ENCODE measurements at regions not wholly inside any gene's neighbourhood (a gene's known extent, or its start where the extent isn't known, plus 50 kb on each side); places are given as distances from the start of the nearest gene placed in this dataset.

DNA sequence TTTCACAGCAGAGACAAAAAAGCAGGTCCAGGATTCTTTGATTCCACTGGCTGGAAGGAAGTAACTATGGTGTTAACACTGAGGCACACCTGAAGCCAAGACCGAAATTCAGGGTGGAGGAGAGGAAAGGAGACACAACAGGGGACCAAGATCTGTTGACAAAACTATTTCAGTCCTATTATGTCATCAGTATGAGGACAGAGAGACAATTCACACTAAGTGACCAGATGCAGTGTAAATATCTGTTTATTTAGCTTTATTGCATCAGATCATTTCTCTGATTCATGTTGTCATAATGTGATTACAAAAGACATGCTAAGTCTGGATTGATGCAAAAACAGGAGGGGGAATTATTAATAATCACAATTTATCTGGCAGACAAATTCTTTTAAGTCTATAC, 118.8 kb downstream of the SIPA1L2 start:
- H2AFZ ChIP-seq (ENCODE audit: low read length) = no peak overlapping the region
- no peak overlapping the region for H3K27ac ChIP-seq (ENCODE audit: insufficient read length, low read depth, low read length)
- no peaks in the 10 kb centered on the region for H3K79me1 ChIP-seq (ENCODE audit: insufficient read depth, low read depth, low read length, poor library complexity, severe bottlenecking)
- H3K27me3 Mint-ChIP-seq (ENCODE audit: low read depth) = no peaks in the 10 kb centered on the region
- H2BK120ac ChIP-seq (ENCODE audit: low read depth, low read length, poor library complexity, severe bottlenecking) = no peak overlapping the region
- H3K79me2 ChIP-seq (ENCODE audit: insufficient read depth, low read length) = no peaks in the 10 kb centered on the region
- no peak overlapping the region for H4K8ac ChIP-seq (replicated peaks; ENCODE audit: insufficient read length, low read depth, low read length)
- no peak for TF ChIP-seq CTCF (conservative IDR thresholded peaks at IDR 0.05)
- no peak overlapping the region for H3K23ac ChIP-seq (ENCODE audit: insufficient read length, low read depth, low read length)
- H2BK12ac ChIP-seq (ENCODE audit: insufficient read length, low read depth, low read length) = no peak overlapping the region
- no peak overlapping the region for H3K9ac ChIP-seq (ENCODE audit: extremely low read depth, insufficient read length, low read length)
- no peaks in the 10 kb centered on the region for H3K23me2 ChIP-seq (ENCODE audit: insufficient read length, low read depth, low read length, poor library complexity, severe bottlenecking)
- H3K9me3 ChIP-seq (ENCODE audit: control insufficient read depth, low read depth, low read length) = no peaks in the 10 kb centered on the region
- DNase-seq = no peak
- H3K18ac ChIP-seq (ENCODE audit: insufficient read length, low read depth, low read length) = no peak overlapping the region
- no peak overlapping the region for H2BK15ac ChIP-seq (ENCODE audit: low read depth, low read length)
- no peaks in the 10 kb centered on the region for H4K20me1 ChIP-seq (ENCODE audit: control insufficient read depth, insufficient read depth, insufficient read length)
- no peaks in the 10 kb centered on the region for H3K27me3 ChIP-seq (ENCODE audit: insufficient read depth, low read length)
- H3K4me3 Mint-ChIP-seq = no peak overlapping the region
- H3K4me1 ChIP-seq (ENCODE audit: insufficient read depth, low read length) = peaks cover 2% of the 10 kb centered on the region
- H2AK5ac ChIP-seq (ENCODE audit: insufficient read length, low read length) = no peak overlapping the region
- H4K91ac ChIP-seq (ENCODE audit: insufficient read length, low read depth, low read length) = no peak overlapping the region
- no peak overlapping the region for H3K4me2 ChIP-seq (ENCODE audit: insufficient read depth, insufficient read length, low read length)
- WGBS (ENCODE audit: extremely low coverage, insufficient read length, low lambda C conversion rate) = no CpG with 5 or more reads among the region's 1 CpG
- H3K36me3 Mint-ChIP-seq (ENCODE audit: insufficient read depth in 1 of 3, low read depth in 3 of 3) = peaks cover 5 to 6% (median 6%) of the 10 kb centered on the region in 3 experiments; a peak in 3 of 7 replicates
- H3K56ac ChIP-seq (ENCODE audit: insufficient read length, low read depth, low read length) = no peak overlapping the region
- H2BK20ac ChIP-seq (ENCODE audit: low read depth, low read length, poor library complexity, severe bottlenecking) = no peak overlapping the region
- no peak overlapping the region for H3T11ph ChIP-seq (ENCODE audit: low read length)
- no peak overlapping the region for H3K4ac ChIP-seq (ENCODE audit: low read depth, low read length)
- no peak overlapping the region for H3K27ac Mint-ChIP-seq
- no peak overlapping the region for H4K5ac ChIP-seq (ENCODE audit: insufficient read length, low read depth, low read length)
- peaks cover 25 to 30% of the 10 kb centered on the region in 2 experiments for H3K4me1 Mint-ChIP-seq
- no peaks in the 10 kb centered on the region for H3K9me3 Mint-ChIP-seq
- H2BK5ac ChIP-seq (ENCODE audit: insufficient read length, low read length) = no peak overlapping the region
- H3K14ac ChIP-seq (ENCODE audit: insufficient read depth, low read length) = no peak overlapping the region
